ENCODE measurements at regions not wholly inside any gene's neighbourhood (a gene's known extent, or its start where the extent isn't known, plus 50 kb on each side); places are given as distances from the start of the nearest gene placed in this dataset.

GRCh38 chr6:163739966-163740365, 325.4 kb downstream of the QKI start:
- no peak for ATAC-seq
- TF ChIP-seq ZNF8 (CRISPR knock-in tag; IDR thresholded peaks at IDR 0.05) (no peak), ISL1 (CRISPR knock-in tag; IDR thresholded peaks at IDR 0.05) (no peak)

GRCh38 chr6:163739408-163739725, 324.8 kb downstream of the QKI start:
- TF ChIP-seq GLIS3 (CRISPR knock-in tag; IDR thresholded peaks at IDR 0.05) (no peak), RARB (CRISPR knock-in tag; IDR thresholded peaks at IDR 0.05) (no peak), ZFP3 (CRISPR knock-in tag; IDR thresholded peaks at IDR 0.05) (no peak), TCF4 (CRISPR knock-in tag; IDR thresholded peaks at IDR 0.05; ENCODE audit: borderline replicate concordance) (no peak), SNAI2 (CRISPR knock-in tag; IDR thresholded peaks at IDR 0.05) (no peak)
- ATAC-seq, result no peak

GRCh38 chr6:163738725-163739407, 324.3 kb downstream of the QKI start:
- no peak for ATAC-seq
- TF ChIP-seq CSRNP3 (CRISPR knock-in tag; IDR thresholded peaks at IDR 0.05) (no peak), POU6F1 (CRISPR knock-in tag; IDR thresholded peaks at IDR 0.05; ENCODE audit: borderline replicate concordance, low read depth) (no peak), ARNTL (CRISPR knock-in tag; IDR thresholded peaks at IDR 0.05; ENCODE audit: borderline replicate concordance, low read depth) (no peak), OSR1 (CRISPR knock-in tag; IDR thresholded peaks at IDR 0.05) (no peak), ZC3H10 (CRISPR knock-in tag; IDR thresholded peaks at IDR 0.05) (no peak), ZNF565 (CRISPR knock-in tag; conservative IDR thresholded peaks at IDR 0.05; ENCODE audit: low read depth) (no peak), ZFP3 (CRISPR knock-in tag; IDR thresholded peaks at IDR 0.05) (no peak), BACH2 (CRISPR knock-in tag; IDR thresholded peaks at IDR 0.05; ENCODE audit: borderline replicate concordance) (no peak), TCF4 (CRISPR knock-in tag; IDR thresholded peaks at IDR 0.05; ENCODE audit: borderline replicate concordance) (no peak), ISL1 (CRISPR knock-in tag; IDR thresholded peaks at IDR 0.05) (no peak), SNAI2 (CRISPR knock-in tag; IDR thresholded peaks at IDR 0.05) (no peak), PATZ1 (CRISPR knock-in tag; IDR thresholded peaks at IDR 0.05; ENCODE audit: borderline replicate concordance) (no peak), ZNF70 (CRISPR knock-in tag; IDR thresholded peaks at IDR 0.05) (no peak)

GRCh38 chr6:163738304-163738703, 323.8 kb downstream of the QKI start:
- ATAC-seq, result no peak

GRCh38 chr6:163735076-163735475, 320.6 kb downstream of the QKI start:
- no peak for TF ChIP-seq ISL1 (CRISPR knock-in tag; IDR thresholded peaks at IDR 0.05)
- no peak for TF ChIP-seq RARB (CRISPR knock-in tag; IDR thresholded peaks at IDR 0.05)
- no peak for TF ChIP-seq SNAI2 (CRISPR knock-in tag; IDR thresholded peaks at IDR 0.05)
- TF ChIP-seq ZNF70 (CRISPR knock-in tag; IDR thresholded peaks at IDR 0.05), result no peak
- ATAC-seq, result no peak

More at GRCh38 chr6:163738304-163738703, 323.8 kb downstream of the QKI start:
- no peak for TF ChIP-seq GLIS3 (CRISPR knock-in tag; IDR thresholded peaks at IDR 0.05)
- no peak for TF ChIP-seq ZC3H10 (CRISPR knock-in tag; IDR thresholded peaks at IDR 0.05)
- no peak for TF ChIP-seq POU6F1 (CRISPR knock-in tag; IDR thresholded peaks at IDR 0.05; ENCODE audit: borderline replicate concordance, low read depth)
- no peak for TF ChIP-seq ZNF70 (CRISPR knock-in tag; IDR thresholded peaks at IDR 0.05)
- no peak for TF ChIP-seq TCF4 (CRISPR knock-in tag; IDR thresholded peaks at IDR 0.05; ENCODE audit: borderline replicate concordance)

- no peak for ATAC-seq
- TF ChIP-seq BACH2 (CRISPR knock-in tag; IDR thresholded peaks at IDR 0.05; ENCODE audit: borderline replicate concordance), result no peak
- TF ChIP-seq TSHZ2 (CRISPR knock-in tag; IDR thresholded peaks at IDR 0.05), result no peak
- no peak for TF ChIP-seq ESRRG (CRISPR knock-in tag; IDR thresholded peaks at IDR 0.05)
- no peak for TF ChIP-seq SNAI2 (CRISPR knock-in tag; IDR thresholded peaks at IDR 0.05)
- TF ChIP-seq ZNF70 (CRISPR knock-in tag; IDR thresholded peaks at IDR 0.05), result no peak
- no peak for TF ChIP-seq PATZ1 (CRISPR knock-in tag; IDR thresholded peaks at IDR 0.05; ENCODE audit: borderline replicate concordance)
- no peak for TF ChIP-seq ARNTL (CRISPR knock-in tag; IDR thresholded peaks at IDR 0.05; ENCODE audit: borderline replicate concordance, low read depth)
- TF ChIP-seq PPARA (CRISPR knock-in tag; IDR thresholded peaks at IDR 0.05; ENCODE audit: borderline replicate concordance), result no peak
- no peak for TF ChIP-seq TCF4 (CRISPR knock-in tag; IDR thresholded peaks at IDR 0.05; ENCODE audit: borderline replicate concordance)
These were observed 318.5 kb downstream of the QKI start for GRCh38 chr6:163733061-163733460.

Data from SK-N-SH treated with all-trans-retinoic acid at 6 μM for 48 hours (cell line).